GM10266 (cell line): ENCODE measurements at regions not wholly inside any gene's neighbourhood (a gene's known extent, or its start where the extent isn't known, plus 50 kb on each side); places are given as distances from the start of the nearest gene placed in this dataset.

Experiments used
- DNase-seq: peaks from one replicate; pipeline ENCODE4 v3.0.0; 2012; ENCODE audit errors: extremely low spot score
- TF ChIP-seq, protein P1 (sequence below): IDR thresholded peaks from 2 replicates; pipeline ENCODE4 v1.5.1; 2012; ENCODE audit warnings: mild to moderate bottlenecking, low read depth; ENCODE audit not compliant: control insufficient read depth, insufficient read depth; ENCODE audit errors: missing control alignments

DNA sequence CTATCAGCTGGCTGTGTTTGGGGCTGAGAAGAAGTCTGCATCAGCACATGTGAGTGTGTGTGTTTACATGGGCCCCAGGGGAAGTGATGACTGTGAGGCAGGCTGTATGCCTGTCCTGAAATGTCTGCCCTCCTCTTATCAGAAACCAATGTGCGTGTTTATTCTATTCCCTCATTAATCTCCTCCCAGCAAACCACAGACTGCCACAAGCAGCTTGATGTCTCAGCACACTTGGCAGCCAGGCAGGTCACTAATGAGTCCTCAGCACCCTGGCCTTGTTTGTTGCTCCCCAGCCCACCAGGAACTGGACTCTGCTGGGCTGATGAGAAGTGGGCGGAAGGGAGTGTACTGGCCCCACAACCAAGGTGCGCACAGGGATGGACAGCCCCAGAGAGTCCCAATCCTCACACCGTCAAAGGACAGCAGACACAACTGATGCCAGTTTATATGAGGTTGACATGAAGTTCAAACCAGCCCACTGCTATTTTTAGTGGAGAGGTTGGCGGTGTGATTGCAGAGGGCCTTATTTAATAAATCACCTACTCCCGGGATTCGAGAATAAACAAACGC, 225.8 kb downstream of the ETS1 start:
- TF ChIP-seq, protein P1, sequence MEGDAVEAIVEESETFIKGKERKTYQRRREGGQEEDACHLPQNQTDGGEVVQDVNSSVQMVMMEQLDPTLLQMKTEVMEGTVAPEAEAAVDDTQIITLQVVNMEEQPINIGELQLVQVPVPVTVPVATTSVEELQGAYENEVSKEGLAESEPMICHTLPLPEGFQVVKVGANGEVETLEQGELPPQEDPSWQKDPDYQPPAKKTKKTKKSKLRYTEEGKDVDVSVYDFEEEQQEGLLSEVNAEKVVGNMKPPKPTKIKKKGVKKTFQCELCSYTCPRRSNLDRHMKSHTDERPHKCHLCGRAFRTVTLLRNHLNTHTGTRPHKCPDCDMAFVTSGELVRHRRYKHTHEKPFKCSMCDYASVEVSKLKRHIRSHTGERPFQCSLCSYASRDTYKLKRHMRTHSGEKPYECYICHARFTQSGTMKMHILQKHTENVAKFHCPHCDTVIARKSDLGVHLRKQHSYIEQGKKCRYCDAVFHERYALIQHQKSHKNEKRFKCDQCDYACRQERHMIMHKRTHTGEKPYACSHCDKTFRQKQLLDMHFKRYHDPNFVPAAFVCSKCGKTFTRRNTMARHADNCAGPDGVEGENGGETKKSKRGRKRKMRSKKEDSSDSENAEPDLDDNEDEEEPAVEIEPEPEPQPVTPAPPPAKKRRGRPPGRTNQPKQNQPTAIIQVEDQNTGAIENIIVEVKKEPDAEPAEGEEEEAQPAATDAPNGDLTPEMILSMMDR, result no peak

DNA sequence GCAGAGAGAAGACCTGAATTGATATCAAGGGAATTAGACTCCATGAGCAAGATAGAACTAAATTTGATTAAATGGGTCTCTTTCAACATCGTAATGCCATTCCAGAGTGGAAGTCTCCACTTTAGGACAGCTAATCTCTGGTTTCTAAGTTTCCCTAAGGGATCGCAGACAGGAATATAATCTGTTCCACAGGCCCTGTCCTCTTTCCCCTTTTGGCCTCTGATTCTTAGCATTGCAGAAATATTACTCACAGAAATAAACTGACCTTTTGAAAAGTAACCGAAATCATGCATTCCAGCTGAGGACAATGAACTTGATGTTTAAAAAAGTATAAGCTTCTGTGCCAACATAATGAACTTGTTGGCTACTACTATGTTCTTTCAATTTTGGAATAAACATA, 227.8 kb downstream of the ETS1 start:
- TF ChIP-seq, protein P1, result no peak
- no peak for DNase-seq

More for the DNA sequence above, 225.8 kb downstream of the ETS1 start:
- no peak for DNase-seq

DNA sequence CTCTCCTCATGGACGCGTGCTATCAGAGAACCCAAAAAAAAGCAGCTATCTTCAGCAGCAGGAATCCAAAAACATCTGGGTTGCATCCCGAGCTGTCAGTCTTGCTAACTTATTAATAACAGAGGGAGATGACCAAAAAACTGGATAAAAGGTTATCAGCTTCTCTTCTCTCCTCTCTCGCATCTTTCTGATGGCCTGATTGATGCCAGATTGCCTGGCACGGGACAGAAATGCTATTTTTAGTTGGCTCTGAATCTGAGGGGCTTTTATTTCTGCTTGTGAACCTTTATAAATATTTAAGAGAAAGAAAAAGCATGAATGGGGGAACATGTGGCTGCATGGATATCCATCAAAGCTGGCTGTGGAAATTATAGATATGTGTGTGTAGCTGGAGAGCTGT, 230.3 kb downstream of the ETS1 start:
- TF ChIP-seq, protein P1, result no peak
- no peak for DNase-seq

DNA sequence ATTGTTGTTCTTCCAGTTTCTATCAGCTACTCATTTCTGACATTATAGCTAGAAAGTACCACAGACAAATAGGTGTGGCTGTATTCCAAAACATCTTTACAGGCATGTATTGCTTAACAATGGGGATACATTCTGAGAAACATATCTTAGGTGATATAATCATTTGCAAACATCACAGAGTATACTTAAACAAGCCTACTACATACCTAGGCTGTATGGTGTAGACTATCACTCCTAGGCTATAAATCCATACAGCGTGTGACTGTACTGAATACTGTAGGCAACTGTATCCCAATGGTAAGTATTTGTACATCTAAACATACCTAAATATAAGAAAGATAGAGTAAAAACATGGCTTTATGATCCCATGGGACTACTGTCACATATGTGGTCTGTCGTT, 231.8 kb downstream of the ETS1 start:
- no peak for DNase-seq
- TF ChIP-seq, protein P1, result no peak

DNA sequence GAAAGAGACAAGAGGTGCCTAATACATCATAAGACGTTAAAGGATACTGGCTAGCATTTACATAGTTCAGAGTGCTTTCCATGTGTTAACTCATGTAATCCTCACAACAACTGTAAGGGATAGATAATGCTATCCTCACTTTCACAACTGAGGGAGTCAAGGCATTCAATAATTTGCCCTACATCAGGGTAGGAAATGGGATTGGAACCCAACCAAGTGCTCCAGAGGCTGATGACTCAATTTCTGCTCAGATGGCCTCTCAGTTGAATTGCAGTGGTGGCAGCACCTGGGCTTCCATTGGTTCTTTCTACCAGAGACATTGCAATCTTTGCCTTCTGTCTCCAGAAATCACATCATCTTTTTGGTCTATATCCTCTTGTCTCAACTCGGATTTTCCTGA, 232.9 kb downstream of the ETS1 start:
- TF ChIP-seq, protein P1, result no peak
- DNase-seq, result no peak

DNA sequence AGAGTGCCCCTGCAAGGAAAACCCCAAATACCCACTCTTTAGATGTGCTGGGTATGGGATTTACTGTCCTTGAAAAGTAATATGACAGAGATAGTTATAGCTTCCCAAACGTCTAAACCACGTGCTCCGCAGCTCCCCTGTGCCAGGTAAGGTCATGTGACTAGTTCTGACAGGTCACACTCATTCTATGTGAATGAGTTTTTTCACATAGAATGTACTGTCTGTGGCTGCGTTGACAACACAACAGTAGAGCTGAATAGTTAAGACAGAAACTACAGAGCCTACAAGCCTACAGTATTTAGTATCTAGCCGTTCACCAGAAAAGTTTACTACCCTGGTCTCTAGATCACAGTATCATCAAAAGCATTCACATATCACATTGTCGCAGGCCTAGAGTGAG, 236.2 kb downstream of the ETS1 start:
- DNase-seq, result no peak
- TF ChIP-seq, protein P1, result no peak

DNA sequence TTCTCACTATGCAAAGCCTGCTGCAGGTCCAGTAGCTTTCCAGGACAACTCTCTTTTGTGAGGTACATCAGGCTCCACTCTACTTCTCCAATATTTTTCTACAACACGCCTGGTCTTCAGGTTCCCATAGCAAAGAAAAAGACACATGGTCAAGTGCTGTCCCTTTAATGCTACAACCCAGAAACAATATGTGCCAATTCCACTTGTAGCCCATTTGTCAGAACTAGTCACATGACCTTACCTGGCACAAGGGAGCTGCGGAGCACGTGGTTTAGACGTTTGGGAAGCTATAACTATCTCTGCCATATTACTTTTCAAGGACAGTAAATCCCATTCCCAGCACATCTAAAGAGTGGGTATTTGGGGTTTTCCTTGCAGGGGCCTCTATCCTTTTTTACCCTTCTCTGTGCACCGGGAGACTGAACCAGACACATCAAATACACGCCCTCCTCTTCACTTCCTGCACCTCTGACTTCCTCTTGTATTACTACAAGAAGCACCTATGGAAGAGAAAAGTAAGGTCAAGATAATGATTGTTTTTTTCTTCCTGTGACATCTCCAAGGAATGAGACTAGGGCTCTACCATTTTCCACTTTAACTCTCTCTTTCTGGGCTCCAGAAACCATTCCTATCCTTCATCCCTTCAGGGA, 237.6 kb downstream of the ETS1 start:
- TF ChIP-seq, protein P1, result no peak
- no peak for DNase-seq
